GM10248 (cell line): ENCODE measurements at regions not wholly inside any gene's neighbourhood (a gene's known extent, or its start where the extent isn't known, plus 50 kb on each side); places are given as distances from the start of the nearest gene placed in this dataset.

ENCODE experiments used
- CTCF ChIA-PET: fragments of 300-600 bp; sonication (Branson Sonifier 250); formaldehyde crosslinking; extraction: SDS; loops from one replicate; lab custom pipeline; 2021; ENCODE audit warnings: antibody characterized with exemption; lab: Yijun Ruan, JAX
- POLR2A ChIA-PET: fragments of 350-650 bp; sonication (Branson Sonifier 250); formaldehyde crosslinking; extraction: SDS; loops from one replicate; lab custom pipeline; 2020; ENCODE audit warnings: antibody characterized with exemption; lab: Yijun Ruan, JAX
- DNase-seq: peaks from one replicate; pipeline ENCODE4 v3.0.0; 2012; ENCODE audit errors: extremely low spot score
- CTCF ChIP-seq: IDR thresholded peaks from 2 replicates; pipeline ENCODE4 v1.5.1; 2012; ENCODE audit warnings: mild to moderate bottlenecking, low read depth; ENCODE audit errors: extremely low read depth, missing control alignments, control extremely low read depth

- DNase-seq = no peak
- TF ChIP-seq CTCF = no peak
- ChIA-PET CTCF (no interaction called here), POLR2A (no interaction called here)
Observed at GRCh38 chr7:81036871-81037270, 118.0 kb upstream of the SEMA3C start.

GRCh38 chr7:81036057-81036456 lies 117.2 kb upstream of the SEMA3C start:
- no peak for DNase-seq
- TF ChIP-seq CTCF = no peak
- ChIA-PET CTCF (no interaction called here), POLR2A (no interaction called here)

GRCh38 chr7:81031996-81032395 lies 113.1 kb upstream of the SEMA3C start:
- ChIA-PET POLR2A (no interaction called here), CTCF (no interaction called here)
- TF ChIP-seq CTCF = no peak

GRCh38 chr7:81031243-81031642 lies 112.4 kb upstream of the SEMA3C start:
- TF ChIP-seq CTCF = no peak
- POLR2A ChIA-PET = no interaction called here
- DNase-seq = no peak
- CTCF ChIA-PET = no interaction called here

More at GRCh38 chr7:81031996-81032395, 113.1 kb upstream of the SEMA3C start:
- DNase-seq = no peak

- ChIA-PET CTCF (no interaction called here), POLR2A (no interaction called here)
- DNase-seq = no peak
- no peak for TF ChIP-seq CTCF
Observed at GRCh38 chr7:81030472-81030871, 111.6 kb upstream of the SEMA3C start.

GRCh38 chr7:81029511-81029910 lies 110.7 kb upstream of the SEMA3C start:
- POLR2A ChIA-PET = no interaction called here
- TF ChIP-seq CTCF = no peak
- CTCF ChIA-PET = no interaction called here
- no peak for DNase-seq

- TF ChIP-seq CTCF = no peak
- DNase-seq = no peak
- ChIA-PET CTCF (no interaction called here), POLR2A (no interaction called here)
Observed at GRCh38 chr7:81025360-81025759, 106.5 kb upstream of the SEMA3C start.
